Fibroblast of skin of left quadriceps (primary cell): ENCODE measurements at regions not wholly inside any gene's neighbourhood (a gene's known extent, or its start where the extent isn't known, plus 50 kb on each side); places are given as distances from the start of the nearest gene placed in this dataset.
"Not testable (repeated sequence)": the region's sequence is repeated elsewhere in the genome, so short reads cannot be mapped to it uniquely, and the experiment has no call there.

Source experiments
- DNase-seq, 2 experiments: peaks; one replicate each; pipeline ENCODE4 v3.0.0-alpha.2; 2013; ENCODE audit warnings: low read depth in 2 of 2

GRCh38 chr3:118637846-118638245, 396.8 kb downstream of the IGSF11 start:
- DNase-seq, result no peak

GRCh38 chr3:118641608-118642007, 393.0 kb downstream of the IGSF11 start:
- DNase-seq, result no peak

- DNase-seq, result no peak
Measured at GRCh38 chr3:118671192-118671591, 363.5 kb downstream of the IGSF11 start.

- DNase-seq, result no peak
Measured at GRCh38 chr3:118675305-118675704, 359.3 kb downstream of the IGSF11 start.

- not testable (repeated sequence) for DNase-seq
Measured at GRCh38 chr3:118678663-118679062, 356.0 kb downstream of the IGSF11 start.

- DNase-seq, result no peak
Measured at GRCh38 chr3:118682921-118683320, 351.7 kb downstream of the IGSF11 start.

GRCh38 chr3:118683636-118684035, 351.0 kb downstream of the IGSF11 start:
- DNase-seq, result no peak

- no peak for DNase-seq
Measured at GRCh38 chr3:118688396-118688884, 346.2 kb downstream of the IGSF11 start.

- no peak for DNase-seq
Measured at GRCh38 chr3:118692416-118692815, 342.2 kb downstream of the IGSF11 start.

GRCh38 chr3:118705487-118706219, 329.0 kb downstream of the IGSF11 start:
- no peak for DNase-seq

GRCh38 chr3:118707991-118708390, 326.7 kb downstream of the IGSF11 start:
- no peak for DNase-seq

GRCh38 chr3:118710532-118710931, 324.1 kb downstream of the IGSF11 start:
- DNase-seq, result no peak

- no peak for DNase-seq
Measured at GRCh38 chr3:118713502-118714207, 321.0 kb downstream of the IGSF11 start.

GRCh38 chr3:118714800-118715199, 319.8 kb downstream of the IGSF11 start:
- DNase-seq, result no peak

GRCh38 chr3:118729546-118729945, 305.1 kb downstream of the IGSF11 start:
- no peak for DNase-seq

- no peak for DNase-seq
Measured at GRCh38 chr3:118734664-118735063, 300.0 kb downstream of the IGSF11 start.

- no peak for DNase-seq
Measured at GRCh38 chr3:118736107-118736506, 298.5 kb downstream of the IGSF11 start.

GRCh38 chr3:118740722-118741290, 293.8 kb downstream of the IGSF11 start:
- no peak for DNase-seq

- no peak for DNase-seq
Measured at GRCh38 chr3:118742760-118743159, 291.9 kb downstream of the IGSF11 start.

- no peak for DNase-seq
Measured at GRCh38 chr3:118744186-118744585, 290.5 kb downstream of the IGSF11 start.

- DNase-seq, result no peak
Measured at GRCh38 chr3:118754406-118755252, 280.0 kb downstream of the IGSF11 start.

- no peak for DNase-seq
Measured at GRCh38 chr3:118755253-118755801, 279.3 kb downstream of the IGSF11 start.
